ENCODE measurements at regions not wholly inside any gene's neighbourhood (a gene's known extent, or its start where the extent isn't known, plus 50 kb on each side); places are given as distances from the start of the nearest gene placed in this dataset.
"Not testable (repeated sequence)": the region's sequence is repeated elsewhere in the genome, so short reads cannot be mapped to it uniquely, and the experiment has no call there.

- DNase-seq = not testable (repeated sequence)
Measured at GRCh38 chr16:88188171-88188895, 194.4 kb upstream of the ZNF469 start.

GRCh38 chr16:88190592-88191095, 192.1 kb upstream of the ZNF469 start:
- DNase-seq = not testable (repeated sequence)

GRCh38 chr16:88191168-88191567, 191.6 kb upstream of the ZNF469 start:
- not testable (repeated sequence) for DNase-seq

GRCh38 chr16:88192601-88193000, 190.2 kb upstream of the ZNF469 start:
- DNase-seq = no peak

GRCh38 chr16:88193706-88194396, 188.9 kb upstream of the ZNF469 start:
- DNase-seq = not testable (repeated sequence)

- DNase-seq = no peak
Measured at GRCh38 chr16:88194397-88195268, 188.1 kb upstream of the ZNF469 start.

- DNase-seq = no peak
Measured at GRCh38 chr16:88195269-88195705, 187.5 kb upstream of the ZNF469 start.

GRCh38 chr16:88195911-88196465, 186.8 kb upstream of the ZNF469 start:
- DNase-seq = no peak

- no peak for DNase-seq
Measured at GRCh38 chr16:88196471-88197400, 186.0 kb upstream of the ZNF469 start.

GRCh38 chr16:88197481-88198456, 185.0 kb upstream of the ZNF469 start:
- no peak for DNase-seq

- DNase-seq = not testable (repeated sequence)
Measured at GRCh38 chr16:88198457-88199295, 184.1 kb upstream of the ZNF469 start.

GRCh38 chr16:88199296-88200153, 183.2 kb upstream of the ZNF469 start:
- not testable (repeated sequence) for DNase-seq

- not testable (repeated sequence) for DNase-seq
Measured at GRCh38 chr16:88200154-88200895, 182.4 kb upstream of the ZNF469 start.

- DNase-seq = no peak
Measured at GRCh38 chr16:88200896-88201185, 181.9 kb upstream of the ZNF469 start.

- DNase-seq = not testable (repeated sequence)
Measured at GRCh38 chr16:88201611-88202010, 181.1 kb upstream of the ZNF469 start.

GRCh38 chr16:88202207-88202745, 180.5 kb upstream of the ZNF469 start:
- DNase-seq = no peak

GRCh38 chr16:88202856-88203681, 179.7 kb upstream of the ZNF469 start:
- DNase-seq = not testable (repeated sequence)
